Mesodermal cell (in vitro differentiated cells): ENCODE measurements at regions not wholly inside any gene's neighbourhood (a gene's known extent, or its start where the extent isn't known, plus 50 kb on each side); places are given as distances from the start of the nearest gene placed in this dataset.

Experiments used
- H3K27ac ChIP-seq: 2 replicates; pipeline ENCODE4 v1.7.0; 2013; ENCODE audit warnings: mild to moderate bottlenecking, low read depth, low read length, moderate library complexity; ENCODE audit not compliant: severe bottlenecking
- H3K36me3 ChIP-seq: 2 replicates; pipeline ENCODE4 v1.7.1; 2013; ENCODE audit warnings: mild to moderate bottlenecking, low read length, moderate library complexity; ENCODE audit not compliant: control insufficient read depth, insufficient read depth
- H3K4me1 ChIP-seq: one replicate; pipeline ENCODE4 v1.7.1; 2013; ENCODE audit warnings: mild to moderate bottlenecking, low read length; ENCODE audit not compliant: insufficient read depth, control insufficient read depth, poor library complexity, severe bottlenecking
- H3K4me3 ChIP-seq: 2 replicates; pipeline ENCODE4 v1.7.0; 2013; ENCODE audit warnings: low read length, control low read depth, mild to moderate bottlenecking; ENCODE audit not compliant: insufficient read depth, poor library complexity, severe bottlenecking; ENCODE audit errors: extremely low read depth
- H3K9me3 ChIP-seq: 2 replicates; pipeline ENCODE4 v1.7.1; 2013; ENCODE audit warnings: mild to moderate bottlenecking, low read length, moderate library complexity; ENCODE audit not compliant: control insufficient read depth
- WGBS, 2 experiments: methylation state at CpG; one replicate each; pipeline ENCODE4 v1.1.5; 2013; ENCODE audit warnings: missing lambda C conversion rate in 2 of 2; ENCODE audit not compliant: insufficient coverage in 2 of 2; 5-methylcytosine and 5-hydroxymethylcytosine counted together

DNA sequence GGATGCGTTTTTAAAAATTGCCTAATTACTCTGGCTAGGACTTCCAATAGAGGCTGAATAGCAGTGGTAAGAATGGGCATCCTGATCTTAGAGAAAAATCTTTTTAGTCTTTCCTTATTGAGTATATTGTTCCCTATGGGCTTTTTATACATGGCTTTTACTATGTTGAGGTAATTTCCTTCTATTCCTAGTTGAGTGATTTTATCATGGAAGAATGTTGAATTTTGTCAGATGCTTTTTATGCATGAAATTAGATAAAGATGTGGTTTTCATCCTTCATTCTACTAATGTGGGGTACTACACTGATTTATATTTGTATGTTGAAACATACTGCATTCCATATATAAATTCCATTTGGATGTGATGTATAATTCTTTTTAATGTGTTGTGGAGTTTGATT is 2673.8 kb downstream of the PCDH9 start:
- no peak overlapping the region for H3K4me3 ChIP-seq
- no peaks in the 10 kb centered on the region for H3K9me3 ChIP-seq
- no CpG with 5 or more reads among the region's 1 CpG for WGBS, 2 experiments
- no peak overlapping the region for H3K27ac ChIP-seq
- H3K36me3 ChIP-seq, result no peaks in the 10 kb centered on the region
- no peaks in the 10 kb centered on the region for H3K4me1 ChIP-seq

DNA sequence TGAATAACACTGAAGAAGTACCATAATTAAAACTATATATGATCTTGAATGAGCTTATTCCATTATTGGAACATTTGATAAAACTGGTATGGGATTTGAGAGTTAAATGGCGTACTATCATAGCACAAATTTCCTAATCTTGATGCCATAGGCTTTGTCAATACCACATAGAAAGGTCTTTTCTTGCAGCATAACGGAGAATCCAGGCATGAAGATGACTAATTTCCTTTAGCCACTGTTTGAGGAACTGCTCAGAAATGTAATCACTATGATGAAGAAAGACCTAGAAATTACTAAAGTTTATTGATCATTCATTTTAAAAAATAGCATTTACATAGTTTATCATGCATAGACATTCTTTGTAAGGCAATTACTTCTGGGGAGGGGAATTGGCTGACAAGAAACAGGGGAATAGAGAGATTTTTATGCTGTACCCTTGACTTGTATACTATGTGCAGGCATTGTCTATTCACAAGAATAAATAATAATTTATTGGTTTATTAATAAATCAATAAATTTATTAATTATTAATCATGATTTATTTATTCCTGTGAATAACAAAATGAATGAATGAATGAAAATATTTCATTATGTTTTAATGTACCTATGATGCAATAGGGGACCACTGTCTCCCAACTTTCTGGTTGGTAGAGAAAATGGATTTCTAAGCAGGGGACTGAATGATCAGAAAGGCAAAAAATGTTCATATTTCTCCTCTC is 2676.6 kb downstream of the PCDH9 start:
- Histone ChIP-seq H3K4me1 (no peaks in the 10 kb centered on the region), H3K9me3 (no peaks in the 10 kb centered on the region), H3K36me3 (no peaks in the 10 kb centered on the region), H3K4me3 (no peak overlapping the region), H3K27ac (no peak overlapping the region)
- no CpG with 5 or more reads among the region's 2 CpGs for WGBS, 2 experiments

DNA sequence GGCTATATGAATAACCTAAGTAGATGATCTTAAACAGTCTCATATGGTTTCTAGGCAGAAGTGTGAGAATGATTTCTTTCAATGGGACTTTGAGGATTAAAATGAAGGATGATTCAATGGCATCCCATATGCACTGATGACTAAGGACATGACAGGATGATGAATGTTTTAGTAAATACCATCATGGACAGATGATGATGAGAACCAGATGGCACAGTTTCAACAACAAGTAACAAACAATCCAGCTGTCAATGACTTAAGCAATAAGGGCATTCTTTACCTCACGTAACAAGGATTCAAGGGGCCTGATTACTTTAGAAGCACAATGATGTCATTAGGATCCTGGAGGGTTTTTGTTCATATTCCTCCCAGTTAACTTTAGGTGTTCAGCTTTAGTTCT is 2678.4 kb downstream of the PCDH9 start:
- no CpG with 5 or more reads among the region's 1 CpG for WGBS, 2 experiments
- Histone ChIP-seq H3K4me3 (no peak overlapping the region), H3K27ac (peak overlapping the region; percentile 68), H3K4me1 (no peaks in the 10 kb centered on the region), H3K36me3 (no peaks in the 10 kb centered on the region), H3K9me3 (no peaks in the 10 kb centered on the region)

DNA sequence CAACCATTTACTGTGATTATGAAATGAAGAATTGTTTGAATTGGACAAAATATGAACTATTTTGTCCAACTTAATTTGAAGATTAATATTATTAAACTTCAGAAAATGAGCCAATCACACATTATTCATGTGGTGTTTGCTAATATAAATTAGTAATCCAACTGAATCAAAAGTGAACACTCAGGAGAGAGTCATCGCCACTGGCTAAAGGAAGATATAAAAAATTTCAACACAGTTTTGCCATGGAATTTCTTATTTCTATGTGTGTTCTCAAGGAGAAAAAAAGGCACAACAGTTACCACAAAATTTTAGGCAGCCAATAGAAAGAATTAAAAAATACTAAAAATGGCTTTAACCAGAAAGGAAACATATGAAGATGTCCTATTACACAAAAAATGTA is 2683.8 kb downstream of the PCDH9 start:
- Histone ChIP-seq H3K4me1 (no peaks in the 10 kb centered on the region), H3K36me3 (no peaks in the 10 kb centered on the region), H3K4me3 (no peak overlapping the region), H3K27ac (no peak overlapping the region), H3K9me3 (no peaks in the 10 kb centered on the region)
- WGBS, 2 experiments, result no CpG with 5 or more reads among the region's 1 CpG

DNA sequence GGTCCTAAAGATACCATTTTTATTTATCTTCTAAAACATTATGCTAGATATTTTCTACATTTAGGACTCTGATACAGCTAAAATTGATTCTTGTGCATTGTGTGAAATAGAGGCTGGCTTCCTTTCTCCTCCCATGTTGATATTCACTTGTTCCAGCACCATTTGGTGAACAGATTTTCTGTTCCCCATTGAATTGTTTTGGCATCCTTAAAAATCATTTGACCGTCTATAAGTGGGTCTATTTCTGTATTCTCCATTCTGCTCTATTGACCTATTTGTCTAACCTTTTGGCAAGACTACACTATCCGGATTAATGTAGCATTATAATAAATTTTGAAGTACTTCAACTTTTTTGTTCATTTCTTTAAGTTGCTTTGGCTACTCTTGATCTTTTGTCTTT is 2689.2 kb downstream of the PCDH9 start:
- Histone ChIP-seq H3K4me1 (no peaks in the 10 kb centered on the region), H3K4me3 (no peak overlapping the region), H3K27ac (no peak overlapping the region), H3K9me3 (no peaks in the 10 kb centered on the region), H3K36me3 (no peaks in the 10 kb centered on the region)
- 100% methylated on average over 1 of the region's 2 CpGs; no CpG with 5 or more reads in 1 of the 2 experiments for WGBS, 2 experiments

DNA sequence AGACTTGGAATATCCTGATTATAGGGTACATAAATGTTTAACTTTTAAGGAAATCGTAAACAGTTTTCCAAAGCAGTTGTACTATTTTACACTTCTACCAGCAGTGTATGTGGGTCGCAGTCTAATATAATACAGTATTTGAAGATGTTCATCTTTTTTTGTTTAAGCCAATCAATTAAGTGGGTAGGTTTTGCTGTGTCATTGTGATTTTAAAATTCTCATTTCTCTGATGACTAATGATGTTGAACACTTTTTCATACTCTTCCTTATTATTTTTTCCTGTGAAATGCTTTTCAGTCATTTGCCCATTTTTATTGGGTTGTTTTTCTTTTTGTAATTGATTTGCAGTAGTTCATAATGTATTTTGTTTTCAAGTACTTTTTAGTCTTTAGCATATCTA is 2689.7 kb downstream of the PCDH9 start:
- 100% methylated on average over 1 of the region's 2 CpGs; no CpG with 5 or more reads in 1 of the 2 experiments for WGBS, 2 experiments

DNA sequence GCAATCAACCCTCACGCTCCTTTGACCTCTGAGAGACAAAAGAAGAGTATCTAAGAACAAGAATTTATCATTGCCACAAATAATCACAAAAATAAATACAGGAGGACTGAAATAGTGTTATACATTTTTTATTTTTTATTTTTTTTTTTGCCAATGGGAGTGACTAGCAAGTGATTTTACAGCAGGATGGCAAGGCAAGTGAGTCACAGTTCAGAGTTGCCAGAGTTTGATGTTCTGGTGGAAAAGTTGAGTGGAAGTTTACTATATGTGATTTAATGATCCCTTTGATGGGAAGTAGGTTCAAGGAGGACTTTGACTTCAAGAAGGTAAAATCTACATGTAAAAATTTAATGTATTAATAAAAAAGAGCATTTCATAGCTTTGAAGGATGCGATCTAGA is 2691.4 kb downstream of the PCDH9 start:
- WGBS, 2 experiments, result no CpG with 5 or more reads among the region's 2 CpGs

More for the DNA sequence above, 2689.7 kb downstream of the PCDH9 start:
- Histone ChIP-seq H3K4me3 (no peak overlapping the region), H3K27ac (no peak overlapping the region), H3K36me3 (no peaks in the 10 kb centered on the region), H3K4me1 (no peaks in the 10 kb centered on the region), H3K9me3 (no peaks in the 10 kb centered on the region)

DNA sequence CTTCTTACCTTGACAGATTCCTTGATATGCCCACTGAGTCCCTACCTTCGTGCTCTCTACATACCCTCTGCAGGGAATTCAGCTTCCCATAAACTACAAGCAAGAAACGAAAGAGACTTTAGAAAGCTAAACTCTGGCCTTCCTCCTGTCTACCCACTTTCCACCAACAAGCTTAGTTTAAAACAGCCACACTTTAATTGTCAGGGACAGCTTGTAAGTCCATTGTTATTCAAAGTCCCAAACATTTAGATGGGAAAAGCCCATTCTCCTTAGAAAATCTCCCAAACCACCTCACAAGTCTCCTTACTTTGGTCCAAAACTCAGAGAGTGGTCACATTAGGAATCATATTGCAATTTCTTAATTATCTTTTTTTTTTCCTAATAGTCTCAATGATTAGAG is 2695.8 kb downstream of the PCDH9 start:
- H3K27ac ChIP-seq, result no peak overlapping the region
- H3K9me3 ChIP-seq, result peaks cover 7% of the 10 kb centered on the region
- no peaks in the 10 kb centered on the region for H3K36me3 ChIP-seq
- no peak overlapping the region for H3K4me3 ChIP-seq
- no peaks in the 10 kb centered on the region for H3K4me1 ChIP-seq
- WGBS, 2 experiments, result 50% methylated on average over 2 of the region's 2 CpGs; no CpG with 5 or more reads in 1 of the 2 experiments

More for the DNA sequence above, 2691.4 kb downstream of the PCDH9 start:
- no peak overlapping the region for H3K4me3 ChIP-seq
- H3K4me1 ChIP-seq, result no peaks in the 10 kb centered on the region
- H3K36me3 ChIP-seq, result no peaks in the 10 kb centered on the region
- no peak overlapping the region for H3K27ac ChIP-seq
- H3K9me3 ChIP-seq, result no peaks in the 10 kb centered on the region

DNA sequence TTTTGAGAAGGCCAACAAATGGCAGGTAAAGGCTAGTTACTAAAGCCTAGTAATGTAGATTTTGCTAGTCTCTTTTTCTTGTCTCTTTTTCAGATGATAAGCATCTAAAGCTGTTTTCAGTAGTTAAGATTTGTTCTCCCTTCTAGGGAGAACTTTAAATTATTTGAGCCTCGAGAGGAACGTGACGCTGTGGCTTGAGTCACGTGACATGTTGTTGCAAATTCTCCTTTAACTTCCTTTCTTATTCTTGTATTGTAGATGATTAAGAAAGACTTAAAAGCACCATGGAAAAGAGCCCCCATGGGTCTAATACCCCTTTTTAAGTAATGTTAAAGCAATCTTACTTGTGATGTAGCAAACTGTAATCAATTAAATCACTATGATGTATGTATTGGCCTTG is 2698.7 kb downstream of the PCDH9 start:
- H3K4me1 ChIP-seq, result no peaks in the 10 kb centered on the region
- H3K27ac ChIP-seq, result no peak overlapping the region
- no peak overlapping the region for H3K4me3 ChIP-seq
- peaks cover 7% of the 10 kb centered on the region for H3K9me3 ChIP-seq
- no CpG with 5 or more reads among the region's 4 CpGs for WGBS, 2 experiments
- no peaks in the 10 kb centered on the region for H3K36me3 ChIP-seq

DNA sequence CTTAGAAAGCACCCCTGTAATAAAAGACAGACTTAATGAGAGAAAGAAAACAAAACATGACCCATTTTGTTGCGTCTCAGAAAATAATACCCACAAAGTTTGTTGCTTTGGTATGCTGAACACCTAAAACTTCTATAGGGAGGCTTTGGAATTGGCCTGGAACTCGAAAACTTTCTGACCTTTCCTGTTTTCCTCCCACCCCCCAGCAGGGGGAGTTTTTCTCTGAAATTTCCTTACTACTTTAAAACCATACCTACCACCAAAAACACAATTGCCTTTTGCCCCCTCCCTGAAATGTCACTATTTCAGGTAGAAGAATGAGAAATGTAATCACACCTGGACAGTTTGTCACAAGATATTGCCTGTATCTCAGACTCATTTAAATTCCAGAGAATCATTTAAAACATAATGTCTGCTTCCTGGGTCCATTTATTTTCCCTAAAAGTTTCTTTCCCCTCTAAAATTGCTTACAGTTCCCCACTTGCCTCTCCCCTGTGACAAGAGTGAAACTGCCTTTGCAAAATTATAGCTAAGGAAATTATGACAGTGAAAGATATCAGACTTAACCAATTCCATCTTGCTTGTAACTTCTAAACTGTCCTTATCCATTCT is 2700.2 kb downstream of the PCDH9 start:
- Histone ChIP-seq H3K4me1 (no peaks in the 10 kb centered on the region), H3K27ac (no peak overlapping the region), H3K4me3 (no peak overlapping the region), H3K36me3 (no peaks in the 10 kb centered on the region), H3K9me3 (peaks cover 7% of the 10 kb centered on the region)
- no CpG with 5 or more reads among the region's 2 CpGs for WGBS, 2 experiments

DNA sequence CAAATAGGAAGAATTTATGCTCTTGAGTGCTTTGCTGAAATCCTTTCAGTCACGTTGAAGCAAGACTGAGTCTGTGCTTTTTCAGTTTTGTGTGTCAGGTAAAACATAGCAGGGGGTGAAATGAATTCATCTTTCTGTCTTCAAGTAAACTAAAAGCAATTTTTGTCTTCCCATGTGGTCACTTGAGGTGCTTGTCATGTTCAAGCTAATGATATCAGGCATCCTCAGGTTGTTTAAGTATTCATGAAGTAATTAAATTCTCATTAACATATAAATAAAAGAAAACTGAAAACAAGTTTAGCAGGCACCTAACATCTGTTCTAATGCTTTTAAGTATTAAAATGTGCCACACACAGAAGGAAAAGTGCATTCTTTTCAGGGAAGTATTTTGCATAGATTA is 2701.3 kb downstream of the PCDH9 start:
- WGBS, 2 experiments, result 25 to 43% methylated on average over 1 of the region's 1 CpG
- no peaks in the 10 kb centered on the region for H3K4me1 ChIP-seq
- no peak overlapping the region for H3K4me3 ChIP-seq
- no peak overlapping the region for H3K27ac ChIP-seq
- peaks cover 7% of the 10 kb centered on the region for H3K9me3 ChIP-seq
- no peaks in the 10 kb centered on the region for H3K36me3 ChIP-seq
